SK-N-SH (cell line): ENCODE measurements at regions not wholly inside any gene's neighbourhood (a gene's known extent, or its start where the extent isn't known, plus 50 kb on each side); places are given as distances from the start of the nearest gene placed in this dataset.
A peak's percentile ranks its signal among the peaks of the same experiment; 100 is the strongest.

Source experiments
- CHD2 ChIP-seq: fragments of 150-350 bp; IDR thresholded peaks from 2 replicates; pipeline ENCODE4 v1.6.1; 2018; ENCODE audit warnings: low read length; ENCODE audit not compliant: partially characterized antibody
- CTCF ChIP-seq: fragments of 200-600 bp; sonication (generic); IDR thresholded peaks from 2 replicates; pipeline ENCODE4 v1.6.1; 2017; ENCODE audit warnings: antibody characterized with exemption, mild to moderate bottlenecking, moderate library complexity
- ELF1 ChIP-seq: IDR thresholded peaks from 2 replicates; pipeline ENCODE4 v1.4.0; 2012
- EP300 ChIP-seq, 2 experiments: IDR thresholded peaks; 2 replicates each; pipeline versions ENCODE4 v1.4.0 to v1.6.1; 2012; ENCODE audit warnings: borderline replicate concordance in 1 of 2, low read depth in 1 of 2, low read length in 1 of 2
- EZH2phosphoT487 ChIP-seq: fragments of 200-600 bp; sonication (generic); IDR thresholded peaks from 2 replicates; pipeline ENCODE4 v1.6.1; 2017; ENCODE audit warnings: low read depth, mixed run types, mild to moderate bottlenecking, antibody characterized with exemption, moderate library complexity, borderline replicate concordance
- FOSL2 ChIP-seq: IDR thresholded peaks from 2 replicates; pipeline ENCODE4 v1.4.0; 2012; ENCODE audit warnings: low read depth, mild to moderate bottlenecking, moderate library complexity, borderline replicate concordance
- FOXJ3 ChIP-seq: sonication (generic); formaldehyde crosslinking; IDR thresholded peaks from 2 replicates; pipeline ENCODE4 v1.5.1; 2020; ENCODE audit warnings: mild to moderate bottlenecking, missing genetic modification reagents
- FOXM1 ChIP-seq: IDR thresholded peaks from 2 replicates; pipeline ENCODE4 v1.4.0; 2012; ENCODE audit warnings: low read depth, mild to moderate bottlenecking
- GABPA ChIP-seq: IDR thresholded peaks from 2 replicates; pipeline ENCODE4 v1.4.0; 2012; ENCODE audit warnings: low read depth, mild to moderate bottlenecking
- GATA2 ChIP-seq: sonication (generic); formaldehyde crosslinking; IDR thresholded peaks from 2 replicates; pipeline ENCODE4 v1.5.0; 2020; ENCODE audit warnings: mild to moderate bottlenecking, missing genetic modification reagents
- IRF3 ChIP-seq: fragments of 150-350 bp; IDR thresholded peaks from 2 replicates; pipeline ENCODE4 v1.6.1; 2016; ENCODE audit warnings: mild to moderate bottlenecking, low read depth, low read length
- JUND ChIP-seq: IDR thresholded peaks from 2 replicates; pipeline ENCODE4 v1.4.0; 2012
- MAX ChIP-seq: IDR thresholded peaks from 2 replicates; pipeline ENCODE4 v1.4.0; 2012; ENCODE audit warnings: low read depth
- POLR2AphosphoS5 ChIP-seq: IDR thresholded peaks from 2 replicates; pipeline ENCODE4 v1.6.1; 2012; ENCODE audit warnings: low read depth, low read length
- RCOR1 ChIP-seq: fragments of 150-350 bp; IDR thresholded peaks from 2 replicates; pipeline ENCODE4 v1.6.1; 2017; ENCODE audit warnings: antibody characterized with exemption, low read length
- REST ChIP-seq: IDR thresholded peaks from 2 replicates; pipeline ENCODE4 v1.6.1; 2012; ENCODE audit warnings: mild to moderate bottlenecking, low read depth, low read length, moderate library complexity
- SMC3 ChIP-seq: IDR thresholded peaks from 2 replicates; pipeline ENCODE4 v1.6.1; 2012; ENCODE audit warnings: low read depth, low read length, improper control_type of control experiment
- TCF12 ChIP-seq: IDR thresholded peaks from 2 replicates; pipeline ENCODE4 v1.4.0; 2012
- YY1 ChIP-seq: IDR thresholded peaks from 2 replicates; pipeline ENCODE4 v1.4.0; 2012; ENCODE audit warnings: low read depth, mild to moderate bottlenecking
- TF ChIP-seq, protein P1 (sequence below): IDR thresholded peaks from 2 replicates; pipeline ENCODE4 v1.4.0; 2012; ENCODE audit warnings: low read depth, borderline replicate concordance
- TF ChIP-seq, protein P2 (sequence below): IDR thresholded peaks from 2 replicates; pipeline ENCODE4 v1.4.0; 2012; ENCODE audit warnings: low read depth, borderline replicate concordance

DNA sequence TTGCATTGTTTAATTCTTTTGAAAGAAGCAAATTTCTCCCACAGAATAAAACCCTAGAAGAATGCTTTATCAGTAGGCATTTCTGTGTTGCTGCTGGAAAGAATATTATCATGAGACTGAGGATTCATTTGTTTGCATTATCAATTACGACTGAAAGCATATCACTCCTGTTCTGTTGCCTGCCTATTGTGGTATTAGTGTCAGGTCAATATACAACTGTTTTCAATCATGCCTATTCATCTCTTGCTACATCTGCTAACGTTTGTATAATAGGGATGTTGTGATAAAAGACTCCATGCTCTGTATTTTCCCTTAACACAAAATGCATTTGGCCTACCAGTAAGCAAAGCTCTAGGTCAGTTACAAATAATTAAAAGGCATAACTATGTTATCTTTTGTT, 221.5 kb downstream of the PTPRC start (continued):
- TF ChIP-seq EZH2phosphoT487, result no peak
- TF ChIP-seq TCF12, result peak; percentile 56; the same call in 1 of the 2 replicates
- TF ChIP-seq, protein P1, sequence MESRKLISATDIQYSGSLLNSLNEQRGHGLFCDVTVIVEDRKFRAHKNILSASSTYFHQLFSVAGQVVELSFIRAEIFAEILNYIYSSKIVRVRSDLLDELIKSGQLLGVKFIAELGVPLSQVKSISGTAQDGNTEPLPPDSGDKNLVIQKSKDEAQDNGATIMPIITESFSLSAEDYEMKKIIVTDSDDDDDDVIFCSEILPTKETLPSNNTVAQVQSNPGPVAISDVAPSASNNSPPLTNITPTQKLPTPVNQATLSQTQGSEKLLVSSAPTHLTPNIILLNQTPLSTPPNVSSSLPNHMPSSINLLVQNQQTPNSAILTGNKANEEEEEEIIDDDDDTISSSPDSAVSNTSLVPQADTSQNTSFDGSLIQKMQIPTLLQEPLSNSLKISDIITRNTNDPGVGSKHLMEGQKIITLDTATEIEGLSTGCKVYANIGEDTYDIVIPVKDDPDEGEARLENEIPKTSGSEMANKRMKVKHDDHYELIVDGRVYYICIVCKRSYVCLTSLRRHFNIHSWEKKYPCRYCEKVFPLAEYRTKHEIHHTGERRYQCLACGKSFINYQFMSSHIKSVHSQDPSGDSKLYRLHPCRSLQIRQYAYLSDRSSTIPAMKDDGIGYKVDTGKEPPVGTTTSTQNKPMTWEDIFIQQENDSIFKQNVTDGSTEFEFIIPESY, result no peak
- TF ChIP-seq MAX, result no peak
- no peak for TF ChIP-seq SMC3
- no peak for TF ChIP-seq FOSL2
- TF ChIP-seq YY1, result no peak
- no peak for TF ChIP-seq CTCF
- no peak for TF ChIP-seq FOXM1
- peak; percentile 98 for TF ChIP-seq GATA2 (CRISPR knock-in tag)
- TF ChIP-seq IRF3, result no peak
- peak; percentile 91 for TF ChIP-seq CHD2
- TF ChIP-seq POLR2AphosphoS5, result peak; percentile 40; the same call in 1 of the 2 replicates
- TF ChIP-seq REST, result no peak
- TF ChIP-seq, protein P2, sequence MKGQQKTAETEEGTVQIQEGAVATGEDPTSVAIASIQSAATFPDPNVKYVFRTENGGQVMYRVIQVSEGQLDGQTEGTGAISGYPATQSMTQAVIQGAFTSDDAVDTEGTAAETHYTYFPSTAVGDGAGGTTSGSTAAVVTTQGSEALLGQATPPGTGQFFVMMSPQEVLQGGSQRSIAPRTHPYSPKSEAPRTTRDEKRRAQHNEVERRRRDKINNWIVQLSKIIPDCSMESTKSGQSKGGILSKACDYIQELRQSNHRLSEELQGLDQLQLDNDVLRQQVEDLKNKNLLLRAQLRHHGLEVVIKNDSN, result no peak
- TF ChIP-seq RCOR1, result peak; percentile 94
- no peak for TF ChIP-seq GABPA
- TF ChIP-seq FOXJ3 (CRISPR knock-in tag), result peak; percentile 90
- no peak for TF ChIP-seq ELF1
- peak in 1 of 2 experiments; percentile 97; a peak in 2 of 4 replicates for TF ChIP-seq EP300 (IDR thresholded peaks at IDR 0.05; ENCODE audit: borderline replicate concordance in 1 of 2, low read depth in 1 of 2, low read length in 1 of 2)
- 0 out of 2 replicates have a peak, but pooled peaks have one; percentile 9 for TF ChIP-seq JUND
- TF ChIP-seq, all 33 proteins: peak for 12
